ENCODE measurements at regions not wholly inside any gene's neighbourhood (a gene's known extent, or its start where the extent isn't known, plus 50 kb on each side); places are given as distances from the start of the nearest gene placed in this dataset.

GRCh38 chr15:93138681-93139250 is 49.8 kb upstream of the RGMA start:
- TF ChIP-seq CTCF (IDR thresholded peaks at IDR 0.05) (no peak), POLR2A (IDR thresholded peaks at IDR 0.05) (no peak)

Measured in uterus (tissue), 2 donors.